Parathyroid adenoma (tissue), 2 donors: ENCODE measurements at regions not wholly inside any gene's neighbourhood (a gene's known extent, or its start where the extent isn't known, plus 50 kb on each side); places are given as distances from the start of the nearest gene placed in this dataset.

Experiments
- H2AFZ ChIP-seq: fragments of 300-600 bp; sonication (generic); one replicate; pipeline ENCODE4 v1.7.0; 2017; ENCODE audit warnings: antibody characterized with exemption, mild to moderate bottlenecking
- H3K27ac ChIP-seq: fragments of 300-600 bp; sonication (generic); one replicate; pipeline ENCODE4 v1.7.0; 2017
- H3K27me3 ChIP-seq: fragments of 300-600 bp; sonication (generic); one replicate; pipeline ENCODE4 v1.7.0; 2017; ENCODE audit warnings: low read length; ENCODE audit not compliant: control insufficient read depth, insufficient read depth
- H3K36me3 ChIP-seq: fragments of 300-600 bp; sonication (generic); one replicate; pipeline ENCODE4 v1.7.0; 2017; ENCODE audit warnings: low read length; ENCODE audit not compliant: control insufficient read depth, insufficient read depth
- H3K4me1 ChIP-seq: fragments of 300-600 bp; sonication (generic); one replicate; pipeline ENCODE4 v1.7.0; 2017; ENCODE audit warnings: control low read depth
- H3K4me2 ChIP-seq: fragments of 300-600 bp; sonication (generic); one replicate; pipeline ENCODE4 v1.7.0; 2017; ENCODE audit warnings: low read length
- H3K4me3 ChIP-seq: fragments of 300-600 bp; sonication (generic); one replicate; pipeline ENCODE4 v1.7.0; 2017; ENCODE audit warnings: low read depth, low read length
- H3K79me2 ChIP-seq: fragments of 300-600 bp; sonication (generic); one replicate; pipeline ENCODE4 v1.7.0; 2017; ENCODE audit warnings: control low read depth
- H3K9ac ChIP-seq: fragments of 300-600 bp; sonication (generic); one replicate; pipeline ENCODE4 v1.7.0; 2017; ENCODE audit warnings: mild to moderate bottlenecking
- H3K9me3 ChIP-seq: fragments of 300-600 bp; sonication (generic); one replicate; pipeline ENCODE4 v1.7.0; 2017; ENCODE audit warnings: low read length; ENCODE audit not compliant: control insufficient read depth
- TF ChIP-seq, protein P1 (sequence below): fragments of 300-600 bp; sonication (generic); IDR thresholded peaks from one replicate; pipeline ENCODE4 v1.7.0; 2017; ENCODE audit warnings: antibody characterized with exemption, mild to moderate bottlenecking
- donor health status: primary hyperparathyroidism.

DNA sequence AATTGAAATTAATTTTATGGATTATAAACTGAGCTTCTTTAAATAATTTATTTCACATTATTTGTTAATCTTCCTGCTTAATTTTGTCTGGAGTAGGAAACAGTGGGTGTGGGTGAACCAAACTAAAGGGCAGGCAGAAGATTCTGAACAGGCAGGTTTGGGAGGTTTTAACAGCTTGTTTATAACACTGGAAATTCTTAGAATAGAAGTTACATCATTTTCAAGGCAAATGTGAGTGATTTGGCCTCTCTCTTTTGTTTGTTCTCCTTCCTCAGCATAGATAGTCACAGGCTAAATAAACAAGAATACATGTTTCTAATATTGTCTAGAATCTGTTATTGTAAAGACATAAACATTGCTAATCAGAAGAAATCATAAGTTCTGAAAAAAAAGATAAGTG is 970.9 kb upstream of the NUDT12 start:
- Histone ChIP-seq H3K79me2 (no peaks in the 10 kb centered on the region), H3K4me3 (no peak overlapping the region), H3K27me3 (no peaks in the 10 kb centered on the region), H2AFZ (peak overlapping the region; percentile 6), H3K27ac (no peak overlapping the region), H3K36me3 (no peaks in the 10 kb centered on the region), H3K4me1 (peaks cover 8% of the 10 kb centered on the region), H3K9ac (no peak overlapping the region), H3K9me3 (peaks cover under 1% of the 10 kb centered on the region), H3K4me2 (no peak overlapping the region)
- TF ChIP-seq, protein P1, sequence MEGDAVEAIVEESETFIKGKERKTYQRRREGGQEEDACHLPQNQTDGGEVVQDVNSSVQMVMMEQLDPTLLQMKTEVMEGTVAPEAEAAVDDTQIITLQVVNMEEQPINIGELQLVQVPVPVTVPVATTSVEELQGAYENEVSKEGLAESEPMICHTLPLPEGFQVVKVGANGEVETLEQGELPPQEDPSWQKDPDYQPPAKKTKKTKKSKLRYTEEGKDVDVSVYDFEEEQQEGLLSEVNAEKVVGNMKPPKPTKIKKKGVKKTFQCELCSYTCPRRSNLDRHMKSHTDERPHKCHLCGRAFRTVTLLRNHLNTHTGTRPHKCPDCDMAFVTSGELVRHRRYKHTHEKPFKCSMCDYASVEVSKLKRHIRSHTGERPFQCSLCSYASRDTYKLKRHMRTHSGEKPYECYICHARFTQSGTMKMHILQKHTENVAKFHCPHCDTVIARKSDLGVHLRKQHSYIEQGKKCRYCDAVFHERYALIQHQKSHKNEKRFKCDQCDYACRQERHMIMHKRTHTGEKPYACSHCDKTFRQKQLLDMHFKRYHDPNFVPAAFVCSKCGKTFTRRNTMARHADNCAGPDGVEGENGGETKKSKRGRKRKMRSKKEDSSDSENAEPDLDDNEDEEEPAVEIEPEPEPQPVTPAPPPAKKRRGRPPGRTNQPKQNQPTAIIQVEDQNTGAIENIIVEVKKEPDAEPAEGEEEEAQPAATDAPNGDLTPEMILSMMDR = no peak

DNA sequence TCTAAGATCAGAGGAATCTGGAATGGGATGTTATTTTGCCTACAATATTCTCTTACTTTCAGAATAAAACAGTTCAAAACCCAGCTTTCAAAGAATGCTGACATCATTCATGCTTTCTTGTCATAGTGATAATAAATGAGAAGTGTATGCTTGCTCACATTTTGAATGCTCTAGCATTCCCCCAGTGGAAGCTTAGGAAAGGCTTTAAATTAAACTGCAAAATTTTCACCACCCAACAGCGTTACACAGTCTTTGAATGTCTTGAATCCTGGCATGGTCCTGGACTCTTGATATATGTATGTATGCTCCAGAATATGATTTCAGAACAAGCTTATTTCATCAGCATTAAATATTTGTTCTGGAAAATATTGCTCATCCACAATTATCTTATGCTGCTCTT is 964.3 kb upstream of the NUDT12 start:
- Histone ChIP-seq H3K4me3 (no peak overlapping the region), H3K27ac (peak overlapping the region; percentile 3), H3K9ac (no peak overlapping the region), H3K9me3 (peaks cover 2% of the 10 kb centered on the region), H3K4me1 (peaks cover 19% of the 10 kb centered on the region), H3K36me3 (no peaks in the 10 kb centered on the region), H3K4me2 (no peak overlapping the region), H3K27me3 (no peaks in the 10 kb centered on the region), H3K79me2 (no peaks in the 10 kb centered on the region), H2AFZ (peak overlapping the region; percentile 3)
- TF ChIP-seq, protein P1 = no peak

DNA sequence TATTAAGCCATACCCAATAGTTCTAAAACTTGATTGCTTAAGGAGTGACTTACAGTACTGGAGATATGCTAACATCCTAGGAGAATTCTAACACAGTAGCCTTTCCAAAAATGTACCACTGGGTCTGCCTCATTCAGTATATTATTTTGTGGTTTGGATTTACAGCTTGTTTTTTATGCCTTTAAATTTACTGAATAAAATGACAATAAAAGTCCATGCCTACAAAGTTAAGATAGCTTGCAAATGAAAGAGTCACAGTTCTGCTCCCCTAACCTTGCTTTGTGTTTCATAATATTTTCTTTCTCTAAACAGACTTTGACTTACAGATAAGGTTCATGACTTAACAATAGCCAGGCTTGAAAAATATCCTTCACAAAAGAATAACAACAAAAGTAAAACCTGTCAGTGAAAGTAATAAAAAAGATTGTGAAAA is 951.1 kb upstream of the NUDT12 start:
- no peak overlapping the region for H3K4me2 ChIP-seq
- H3K4me1 ChIP-seq = no peaks in the 10 kb centered on the region
- H3K27ac ChIP-seq = no peak overlapping the region
- no peaks in the 10 kb centered on the region for H3K36me3 ChIP-seq
- no peak overlapping the region for H3K9ac ChIP-seq
- peaks cover 2% of the 10 kb centered on the region for H3K9me3 ChIP-seq
- no peaks in the 10 kb centered on the region for H3K27me3 ChIP-seq
- no peak overlapping the region for H3K4me3 ChIP-seq
- H2AFZ ChIP-seq = peak overlapping the region; percentile 1
- TF ChIP-seq, protein P1 = no peak
- H3K79me2 ChIP-seq = no peaks in the 10 kb centered on the region

DNA sequence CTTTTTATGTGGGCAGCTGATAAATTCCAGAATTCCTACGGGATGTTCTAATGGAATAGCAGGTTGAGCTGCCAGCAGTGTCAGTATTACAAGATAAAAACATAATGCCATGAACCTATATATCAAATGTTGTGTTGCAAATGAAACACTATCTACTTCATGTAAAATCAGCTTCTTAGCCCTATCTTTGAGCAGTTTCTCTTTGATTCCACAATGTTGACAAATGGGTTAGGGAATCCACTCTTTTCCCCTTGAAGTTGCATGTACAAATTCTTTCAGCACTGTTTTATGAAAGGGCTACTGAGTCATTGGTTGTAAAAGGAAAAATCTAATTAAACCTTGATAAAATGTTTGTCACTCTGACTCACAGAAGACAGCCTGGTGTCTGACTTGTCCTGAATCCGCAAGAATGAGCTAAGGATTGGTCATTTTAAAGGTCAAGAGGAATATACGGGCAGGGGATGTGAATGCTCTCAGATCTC is 950.6 kb upstream of the NUDT12 start:
- Histone ChIP-seq H2AFZ (peak overlapping the region; percentile 42), H3K4me3 (no peak overlapping the region), H3K4me2 (no peak overlapping the region), H3K4me1 (no peaks in the 10 kb centered on the region), H3K9ac (no peak overlapping the region), H3K9me3 (peaks cover 2% of the 10 kb centered on the region), H3K27me3 (no peaks in the 10 kb centered on the region), H3K79me2 (no peaks in the 10 kb centered on the region), H3K27ac (no peak overlapping the region), H3K36me3 (no peaks in the 10 kb centered on the region)
- TF ChIP-seq, protein P1 = no peak

DNA sequence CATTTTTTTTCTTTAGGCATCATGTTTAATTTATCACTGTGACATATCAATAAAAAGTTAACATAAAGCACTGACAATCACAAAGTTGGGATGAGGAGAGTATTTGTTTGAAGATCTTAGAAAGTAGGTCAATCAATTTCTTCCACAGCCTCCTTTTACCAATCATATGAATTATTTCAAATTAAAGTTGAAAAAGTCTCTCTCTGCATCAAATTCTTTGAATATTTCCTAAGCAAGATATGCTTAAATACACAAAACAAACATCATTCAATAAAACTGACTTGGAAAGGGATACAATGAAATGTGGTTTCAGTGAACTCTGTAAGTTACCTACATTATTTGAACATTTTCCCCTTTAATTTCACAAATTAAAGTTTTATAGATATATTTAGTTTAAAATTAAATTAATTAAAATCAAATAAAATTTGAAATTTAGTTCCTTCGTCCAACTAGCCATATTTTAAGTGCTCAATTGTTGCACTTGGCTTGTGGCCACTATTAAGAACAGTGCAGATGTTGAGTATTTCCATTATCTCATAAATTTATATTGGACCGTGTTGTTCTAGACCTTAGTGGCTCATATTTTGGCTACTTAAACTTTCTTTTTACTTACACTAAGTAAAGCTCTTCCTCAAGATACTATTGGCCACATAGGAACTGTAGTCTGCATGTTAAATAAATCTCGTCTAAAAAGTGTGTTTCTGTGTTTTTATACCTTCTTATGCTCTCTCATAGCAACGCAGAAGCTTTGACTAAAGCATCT is 949.7 kb upstream of the NUDT12 start:
- H3K36me3 ChIP-seq = no peaks in the 10 kb centered on the region
- H2AFZ ChIP-seq = no peak overlapping the region
- no peak overlapping the region for H3K4me2 ChIP-seq
- TF ChIP-seq, protein P1 = no peak
- no peaks in the 10 kb centered on the region for H3K27me3 ChIP-seq
- H3K4me3 ChIP-seq = no peak overlapping the region
- no peaks in the 10 kb centered on the region for H3K79me2 ChIP-seq
- H3K27ac ChIP-seq = no peak overlapping the region
- peaks cover 2% of the 10 kb centered on the region for H3K9me3 ChIP-seq
- H3K4me1 ChIP-seq = no peaks in the 10 kb centered on the region
- H3K9ac ChIP-seq = no peak overlapping the region
